C4-2B (cell line): ENCODE measurements at regions not wholly inside any gene's neighbourhood (a gene's known extent, or its start where the extent isn't known, plus 50 kb on each side); places are given as distances from the start of the nearest gene placed in this dataset.

Experiments
- H3K27ac ChIP-seq: fragments of 450-650 bp; 2 replicates; pipeline ENCODE4 v1.5.1; 2017
- ZFX ChIP-seq: fragments of 450-650 bp; IDR thresholded peaks from 2 replicates; pipeline ENCODE4 v1.6.1; 2017
- TF ChIP-seq, protein P1 (sequence below): fragments of 450-650 bp; conservative IDR thresholded peaks from 2 replicates; pipeline ENCODE4 v1.5.1; 2017; ENCODE audit warnings: mild to moderate bottlenecking

- no peak for TF ChIP-seq ZFX
- TF ChIP-seq, protein P1, sequence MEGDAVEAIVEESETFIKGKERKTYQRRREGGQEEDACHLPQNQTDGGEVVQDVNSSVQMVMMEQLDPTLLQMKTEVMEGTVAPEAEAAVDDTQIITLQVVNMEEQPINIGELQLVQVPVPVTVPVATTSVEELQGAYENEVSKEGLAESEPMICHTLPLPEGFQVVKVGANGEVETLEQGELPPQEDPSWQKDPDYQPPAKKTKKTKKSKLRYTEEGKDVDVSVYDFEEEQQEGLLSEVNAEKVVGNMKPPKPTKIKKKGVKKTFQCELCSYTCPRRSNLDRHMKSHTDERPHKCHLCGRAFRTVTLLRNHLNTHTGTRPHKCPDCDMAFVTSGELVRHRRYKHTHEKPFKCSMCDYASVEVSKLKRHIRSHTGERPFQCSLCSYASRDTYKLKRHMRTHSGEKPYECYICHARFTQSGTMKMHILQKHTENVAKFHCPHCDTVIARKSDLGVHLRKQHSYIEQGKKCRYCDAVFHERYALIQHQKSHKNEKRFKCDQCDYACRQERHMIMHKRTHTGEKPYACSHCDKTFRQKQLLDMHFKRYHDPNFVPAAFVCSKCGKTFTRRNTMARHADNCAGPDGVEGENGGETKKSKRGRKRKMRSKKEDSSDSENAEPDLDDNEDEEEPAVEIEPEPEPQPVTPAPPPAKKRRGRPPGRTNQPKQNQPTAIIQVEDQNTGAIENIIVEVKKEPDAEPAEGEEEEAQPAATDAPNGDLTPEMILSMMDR, result no peak
- H3K27ac ChIP-seq, result no peak overlapping the region
Measured at GRCh38 chr22:48660104-48660789, 1167.4 kb downstream of the BRD1 start.

GRCh38 chr22:48659404-48659996 is 1168.2 kb downstream of the BRD1 start:
- TF ChIP-seq, protein P1, result no peak
- no peak for TF ChIP-seq ZFX
- no peak overlapping the region for H3K27ac ChIP-seq

- no peak overlapping the region for H3K27ac ChIP-seq
- TF ChIP-seq, protein P1, result no peak
- TF ChIP-seq ZFX, result no peak
Measured at GRCh38 chr22:48658871-48659270, 1168.8 kb downstream of the BRD1 start.

- TF ChIP-seq ZFX, result no peak
- TF ChIP-seq, protein P1, result no peak
- no peak overlapping the region for H3K27ac ChIP-seq
Measured at GRCh38 chr22:48658246-48658645, 1169.4 kb downstream of the BRD1 start.

- TF ChIP-seq ZFX, result no peak
- TF ChIP-seq, protein P1, result no peak
- H3K27ac ChIP-seq, result no peak overlapping the region
Measured at GRCh38 chr22:48654492-48654891, 1173.2 kb downstream of the BRD1 start.

DNA sequence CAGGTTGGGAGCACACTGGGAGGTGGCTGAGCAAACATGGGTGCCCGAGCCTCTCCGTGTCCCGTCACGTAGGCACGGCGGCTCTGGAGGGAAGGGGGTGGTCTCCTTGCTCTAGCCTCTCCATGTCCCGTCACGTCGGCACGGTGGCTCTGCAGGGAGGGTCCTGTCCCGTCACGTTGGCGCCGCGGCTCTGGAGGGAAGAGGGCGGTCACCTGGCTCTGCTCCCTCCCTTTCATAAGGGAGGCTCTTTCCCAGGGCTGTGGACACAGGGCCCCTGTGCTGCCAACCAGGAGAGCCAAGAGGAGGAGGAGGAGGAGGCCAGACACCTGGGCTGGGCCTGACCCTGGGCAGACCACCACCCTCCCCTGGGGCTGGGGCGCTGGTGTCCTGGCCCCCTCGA is 1173.7 kb downstream of the BRD1 start:
- no peak overlapping the region for H3K27ac ChIP-seq
- TF ChIP-seq, protein P1, result no peak
- no peak for TF ChIP-seq ZFX

DNA sequence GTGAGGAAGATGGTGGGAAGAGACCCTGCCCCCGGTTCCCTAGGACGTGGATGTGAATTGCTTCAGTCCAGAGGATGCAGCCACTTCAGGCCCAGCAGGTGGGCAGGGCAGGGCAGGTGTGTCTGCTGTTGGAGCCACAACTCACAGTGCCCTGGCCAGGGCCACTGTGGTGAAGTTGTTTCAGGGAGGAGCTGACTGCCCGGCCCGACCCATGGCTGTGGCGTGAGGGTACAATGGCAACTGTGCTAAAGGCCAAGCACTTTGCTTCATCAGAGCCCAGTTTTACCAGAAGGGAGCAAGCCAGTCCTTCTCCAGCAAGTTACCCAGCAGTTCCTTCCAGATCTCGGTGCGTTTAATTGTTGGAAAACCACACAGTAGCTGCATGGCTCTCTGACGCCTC is 1174.4 kb downstream of the BRD1 start:
- H3K27ac ChIP-seq, result no peak overlapping the region
- TF ChIP-seq ZFX, result no peak
- TF ChIP-seq, protein P1, result no peak
